ENCODE measurements at regions not wholly inside any gene's neighbourhood (a gene's known extent, or its start where the extent isn't known, plus 50 kb on each side); places are given as distances from the start of the nearest gene placed in this dataset.

DNA sequence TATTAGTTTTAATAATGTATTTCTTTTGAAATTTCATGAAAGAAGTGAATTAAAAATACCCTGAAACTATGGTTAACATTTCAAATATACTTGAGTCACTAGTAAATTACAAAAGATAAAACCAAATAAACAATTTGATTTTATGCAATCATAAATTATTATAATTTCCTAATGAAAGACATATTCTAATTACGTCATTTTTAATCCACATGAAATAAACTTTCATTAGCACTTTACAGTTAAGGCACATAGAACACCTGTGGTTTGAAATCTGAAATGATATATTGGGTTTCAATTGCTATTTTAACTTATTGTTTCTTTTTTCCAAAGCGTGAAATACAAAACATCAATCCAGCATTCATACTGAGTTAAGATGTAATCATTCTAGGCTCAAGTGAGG lies 1492.5 kb upstream of the PABPC4L start:
- TF ChIP-seq, protein P1, sequence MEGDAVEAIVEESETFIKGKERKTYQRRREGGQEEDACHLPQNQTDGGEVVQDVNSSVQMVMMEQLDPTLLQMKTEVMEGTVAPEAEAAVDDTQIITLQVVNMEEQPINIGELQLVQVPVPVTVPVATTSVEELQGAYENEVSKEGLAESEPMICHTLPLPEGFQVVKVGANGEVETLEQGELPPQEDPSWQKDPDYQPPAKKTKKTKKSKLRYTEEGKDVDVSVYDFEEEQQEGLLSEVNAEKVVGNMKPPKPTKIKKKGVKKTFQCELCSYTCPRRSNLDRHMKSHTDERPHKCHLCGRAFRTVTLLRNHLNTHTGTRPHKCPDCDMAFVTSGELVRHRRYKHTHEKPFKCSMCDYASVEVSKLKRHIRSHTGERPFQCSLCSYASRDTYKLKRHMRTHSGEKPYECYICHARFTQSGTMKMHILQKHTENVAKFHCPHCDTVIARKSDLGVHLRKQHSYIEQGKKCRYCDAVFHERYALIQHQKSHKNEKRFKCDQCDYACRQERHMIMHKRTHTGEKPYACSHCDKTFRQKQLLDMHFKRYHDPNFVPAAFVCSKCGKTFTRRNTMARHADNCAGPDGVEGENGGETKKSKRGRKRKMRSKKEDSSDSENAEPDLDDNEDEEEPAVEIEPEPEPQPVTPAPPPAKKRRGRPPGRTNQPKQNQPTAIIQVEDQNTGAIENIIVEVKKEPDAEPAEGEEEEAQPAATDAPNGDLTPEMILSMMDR (IDR thresholded peaks at IDR 0.05; ENCODE audit: low read depth, low read length, poor library complexity, severe bottlenecking): no peak
- TF ChIP-seq EZH2phosphoT487 (IDR thresholded peaks at IDR 0.05; ENCODE audit: borderline replicate concordance, low read length): no peak
